T-helper 1 cell treated with Interleukin-12 subunit alpha and Interleukin-12 subunit beta and Interleukin-4 antibody, amounts not matched to agents 30 ng/mL and 1 ng/mL, for 36 hours (primary cell): ENCODE measurements at regions not wholly inside any gene's neighbourhood (a gene's known extent, or its start where the extent isn't known, plus 50 kb on each side); places are given as distances from the start of the nearest gene placed in this dataset.

ENCODE experiments used
- intact Hi-C: fragments of 100-400 bp; cut with micrococcal nuclease; formaldehyde crosslinking; loops from one replicate; pipeline ENCODE4 v1.15.1; 2024

GRCh38 chr6:119521251-119521650 is 171.7 kb upstream of the MAN1A1 start:
- intact Hi-C loops = no loop called here

GRCh38 chr6:119517428-119517827 is 167.9 kb upstream of the MAN1A1 start:
- intact Hi-C loops = no loop called here

GRCh38 chr6:119514345-119514744 is 164.8 kb upstream of the MAN1A1 start:
- intact Hi-C loops = no loop called here

GRCh38 chr6:119511024-119511423 is 161.5 kb upstream of the MAN1A1 start:
- intact Hi-C loops = no loop called here

- intact Hi-C loops = no loop called here
These were observed 160.7 kb upstream of the MAN1A1 start for GRCh38 chr6:119510246-119510645.

- intact Hi-C loops = no loop called here
These were observed 157.1 kb upstream of the MAN1A1 start for GRCh38 chr6:119506631-119507174.

GRCh38 chr6:119501798-119502483 is 152.4 kb upstream of the MAN1A1 start:
- intact Hi-C loops = no loop called here

- intact Hi-C loops = no loop called here
These were observed 150.2 kb upstream of the MAN1A1 start for GRCh38 chr6:119499797-119500196.

- intact Hi-C loops = no loop called here
These were observed 148.6 kb upstream of the MAN1A1 start for GRCh38 chr6:119497988-119498727.

- intact Hi-C loops = no loop called here
These were observed 145.7 kb upstream of the MAN1A1 start for GRCh38 chr6:119495230-119495683.

- intact Hi-C loops = no loop called here
These were observed 144.4 kb upstream of the MAN1A1 start for GRCh38 chr6:119493980-119494379.

GRCh38 chr6:119491112-119491511 is 141.6 kb upstream of the MAN1A1 start:
- intact Hi-C loops = loop anchor here (2.0 kb wide), 1 partner anchor 20 kb away; no protein-coding TSS in a partner anchor

GRCh38 chr6:119490050-119490449 is 140.5 kb upstream of the MAN1A1 start:
- intact Hi-C loops = loop anchor here (1.0 to 2.0 kb wide), 3 partner anchors 19 to 31 kb away; no protein-coding TSS in a partner anchor

GRCh38 chr6:119484598-119484997 is 135.0 kb upstream of the MAN1A1 start:
- intact Hi-C loops = no loop called here

- intact Hi-C loops = no loop called here
These were observed 134.3 kb upstream of the MAN1A1 start for GRCh38 chr6:119483908-119484307.

- intact Hi-C loops = no loop called here
These were observed 133.3 kb upstream of the MAN1A1 start for GRCh38 chr6:119482850-119483285.

GRCh38 chr6:119481976-119482375 is 132.4 kb upstream of the MAN1A1 start:
- intact Hi-C loops = no loop called here

- intact Hi-C loops = no loop called here
These were observed 131.5 kb upstream of the MAN1A1 start for GRCh38 chr6:119480961-119481497.

- intact Hi-C loops = no loop called here
These were observed 130.5 kb upstream of the MAN1A1 start for GRCh38 chr6:119479860-119480655.

- intact Hi-C loops = no loop called here
These were observed 127.0 kb upstream of the MAN1A1 start for GRCh38 chr6:119476554-119476953.

GRCh38 chr6:119476024-119476423 is 126.5 kb upstream of the MAN1A1 start:
- intact Hi-C loops = no loop called here
